T-helper 1 cell treated with Interleukin-12 subunit alpha and Interleukin-12 subunit beta and Interleukin-4 antibody, amounts not matched to agents 30 μg/mL and 1 μg/mL, for 36 hours (primary cell): ENCODE measurements at regions not wholly inside any gene's neighbourhood (a gene's known extent, or its start where the extent isn't known, plus 50 kb on each side); places are given as distances from the start of the nearest gene placed in this dataset.

Experiments used
- H3K27ac Mint-ChIP-seq: one replicate; pipeline ENCODE4 v1.8.0; 2021; ENCODE audit warnings: mild to moderate bottlenecking, mixed read lengths
- H3K27me3 Mint-ChIP-seq: one replicate; pipeline ENCODE4 v1.8.0; 2021; ENCODE audit warnings: low read depth, mixed read lengths
- H3K36me3 Mint-ChIP-seq: one replicate; pipeline ENCODE4 v1.8.0; 2021; ENCODE audit warnings: low read depth, mixed read lengths
- H3K4me1 Mint-ChIP-seq: one replicate; pipeline ENCODE4 v1.8.0; 2021; ENCODE audit warnings: low read depth, mixed read lengths
- H3K4me3 Mint-ChIP-seq: one replicate; pipeline ENCODE4 v1.8.0; 2021; ENCODE audit warnings: mild to moderate bottlenecking, moderate library complexity, mixed read lengths
- H3K9me3 Mint-ChIP-seq: one replicate; pipeline ENCODE4 v1.8.0; 2021; ENCODE audit warnings: mixed read lengths

DNA sequence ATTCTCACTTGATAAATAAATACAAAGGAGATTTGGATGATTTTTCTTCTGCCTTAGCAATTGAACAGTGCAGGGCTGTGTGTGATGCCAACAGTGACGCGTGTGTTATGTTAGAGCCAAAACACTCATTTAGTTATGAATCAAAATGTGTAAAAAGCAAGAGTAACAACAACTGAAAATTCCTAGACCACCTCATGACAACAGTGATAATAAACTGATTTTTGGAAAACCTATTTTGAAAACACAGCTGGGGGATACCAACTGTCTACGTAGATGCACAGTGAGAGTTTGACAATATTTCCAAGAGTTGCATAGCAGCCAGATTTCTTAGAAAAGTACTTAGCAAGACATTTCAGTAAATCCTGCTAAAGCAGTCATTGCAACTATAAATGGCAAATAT, 323.9 kb downstream of the GALR1 start:
- Mint-ChIP-seq H3K27ac (no peak overlapping the region), H3K4me3 (no peak overlapping the region), H3K27me3 (no peaks in the 10 kb centered on the region), H3K36me3 (no peaks in the 10 kb centered on the region), H3K9me3 (no peaks in the 10 kb centered on the region), H3K4me1 (no peaks in the 10 kb centered on the region)

DNA sequence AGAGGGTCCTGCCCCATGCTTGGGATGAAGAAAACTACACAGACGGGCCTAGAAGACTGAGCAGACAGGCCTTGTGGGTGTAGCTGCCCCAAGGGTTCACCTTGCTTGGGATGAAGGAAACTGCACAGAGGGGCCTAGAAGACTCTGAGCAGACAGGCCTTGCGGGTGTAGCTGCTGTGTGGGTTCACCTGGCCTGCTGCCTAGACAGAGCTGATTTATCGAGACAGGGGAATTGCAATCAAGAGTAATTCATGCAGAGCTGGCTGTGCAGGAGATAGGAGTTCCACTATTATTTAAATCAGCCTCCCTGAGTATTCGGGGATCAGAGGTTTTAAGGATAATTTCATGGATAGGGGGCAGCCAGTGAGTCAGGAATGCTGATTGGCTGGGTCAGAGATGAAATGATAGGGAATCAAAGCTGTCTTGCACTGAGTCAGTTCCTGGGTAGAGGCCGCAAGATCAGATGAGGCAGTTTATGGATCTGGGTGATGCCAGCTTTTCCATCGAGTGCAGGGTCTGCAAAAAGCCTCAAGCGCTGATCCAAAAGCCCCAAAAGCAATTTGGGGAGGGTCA, 341.4 kb downstream of the GALR1 start:
- Mint-ChIP-seq H3K36me3 (no peaks in the 10 kb centered on the region), H3K27me3 (no peaks in the 10 kb centered on the region), H3K4me3 (no peak overlapping the region), H3K27ac (no peak overlapping the region), H3K9me3 (no peaks in the 10 kb centered on the region), H3K4me1 (no peaks in the 10 kb centered on the region)

DNA sequence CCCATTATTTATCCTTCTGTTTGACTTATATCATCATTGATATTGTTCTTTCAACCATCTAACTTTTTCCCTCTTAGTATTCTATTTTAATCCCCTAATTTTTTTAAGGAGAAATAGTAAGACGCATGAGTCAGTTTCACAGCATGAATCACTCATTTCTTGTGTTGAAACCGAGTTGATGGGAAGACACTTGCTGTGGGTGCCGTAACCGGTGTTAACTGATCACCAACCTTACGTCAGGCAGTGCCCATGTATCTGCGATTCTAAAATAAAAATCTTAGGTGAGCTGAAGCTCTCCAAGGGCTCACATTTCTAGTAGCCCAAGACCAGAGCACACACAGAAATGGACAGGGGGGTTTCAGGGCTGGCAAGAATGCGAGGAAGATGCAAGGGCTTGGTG, 348.1 kb downstream of the GALR1 start:
- no peaks in the 10 kb centered on the region for H3K36me3 Mint-ChIP-seq
- H3K4me3 Mint-ChIP-seq, result no peak overlapping the region
- no peaks in the 10 kb centered on the region for H3K9me3 Mint-ChIP-seq
- H3K4me1 Mint-ChIP-seq, result no peaks in the 10 kb centered on the region
- no peak overlapping the region for H3K27ac Mint-ChIP-seq
- no peaks in the 10 kb centered on the region for H3K27me3 Mint-ChIP-seq

DNA sequence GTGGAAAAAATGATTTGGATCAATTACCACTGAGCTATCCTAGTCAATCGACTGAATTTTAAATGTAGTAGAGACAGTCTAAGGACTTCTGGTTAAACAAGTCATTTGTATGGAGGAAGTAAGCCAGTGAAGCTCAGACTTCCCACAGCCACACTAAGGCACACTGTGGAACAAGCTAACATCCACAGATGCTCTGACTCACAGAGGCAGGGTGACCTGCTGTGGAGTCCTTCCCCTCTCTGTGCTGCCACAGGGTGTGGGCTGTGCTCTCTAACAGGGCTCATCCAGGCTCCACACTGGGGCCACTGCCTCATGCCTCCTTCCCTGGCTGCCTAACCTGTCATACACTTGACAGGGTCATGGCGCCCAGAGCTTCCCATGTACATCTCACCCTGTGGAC, 351.0 kb downstream of the GALR1 start:
- Mint-ChIP-seq H3K27me3 (no peaks in the 10 kb centered on the region), H3K27ac (no peak overlapping the region), H3K4me3 (no peak overlapping the region)

DNA sequence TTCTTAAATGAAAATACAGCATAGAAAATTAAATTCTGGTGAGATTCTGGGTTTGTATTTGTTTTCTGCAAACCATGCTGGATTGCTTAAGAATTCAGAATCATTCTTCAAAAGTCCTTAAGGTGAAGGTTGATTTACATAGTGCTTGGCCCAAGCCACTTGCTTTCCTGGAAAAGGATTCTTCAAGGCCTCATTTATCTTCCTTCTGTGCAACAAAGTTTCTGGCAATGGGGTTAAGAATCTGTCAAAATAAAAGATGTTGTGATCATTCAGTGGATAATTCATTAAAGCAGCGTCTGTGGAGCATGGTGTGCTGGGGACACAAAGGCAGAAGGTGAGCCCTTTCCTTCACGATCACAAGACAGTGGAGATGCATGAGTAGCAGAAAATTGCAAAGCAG, 351.9 kb downstream of the GALR1 start:
- H3K4me3 Mint-ChIP-seq, result no peak overlapping the region
- H3K27me3 Mint-ChIP-seq, result no peaks in the 10 kb centered on the region
- H3K36me3 Mint-ChIP-seq, result no peaks in the 10 kb centered on the region
- H3K27ac Mint-ChIP-seq, result no peak overlapping the region
- H3K4me1 Mint-ChIP-seq, result no peaks in the 10 kb centered on the region
- H3K9me3 Mint-ChIP-seq, result no peaks in the 10 kb centered on the region

More for the DNA sequence above, 351.0 kb downstream of the GALR1 start:
- H3K9me3 Mint-ChIP-seq, result no peaks in the 10 kb centered on the region
- H3K4me1 Mint-ChIP-seq, result no peaks in the 10 kb centered on the region
- no peaks in the 10 kb centered on the region for H3K36me3 Mint-ChIP-seq

DNA sequence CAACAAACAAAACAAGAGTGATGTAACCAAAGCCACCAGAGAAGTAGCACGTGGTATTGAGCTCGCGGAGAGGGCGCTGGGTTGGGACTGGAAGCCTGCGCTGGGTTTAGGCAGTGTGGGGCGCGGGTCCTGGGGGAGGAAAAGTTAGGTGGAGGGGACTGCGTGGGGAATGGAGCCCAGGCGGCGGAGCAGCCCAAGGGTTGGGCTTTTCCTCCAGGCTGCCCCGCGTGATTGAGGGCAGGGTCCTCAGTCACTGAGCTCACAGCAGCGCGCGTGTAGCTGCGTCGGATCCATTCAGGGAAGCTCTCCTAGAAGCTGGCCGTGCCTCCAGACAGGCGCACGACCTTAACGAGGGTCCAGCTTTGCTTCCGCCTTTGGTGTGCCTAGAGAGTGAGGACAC, 357.4 kb downstream of the GALR1 start:
- Mint-ChIP-seq H3K36me3 (no peaks in the 10 kb centered on the region), H3K27me3 (no peaks in the 10 kb centered on the region), H3K27ac (no peak overlapping the region), H3K4me1 (no peaks in the 10 kb centered on the region), H3K4me3 (no peak overlapping the region), H3K9me3 (no peaks in the 10 kb centered on the region)

DNA sequence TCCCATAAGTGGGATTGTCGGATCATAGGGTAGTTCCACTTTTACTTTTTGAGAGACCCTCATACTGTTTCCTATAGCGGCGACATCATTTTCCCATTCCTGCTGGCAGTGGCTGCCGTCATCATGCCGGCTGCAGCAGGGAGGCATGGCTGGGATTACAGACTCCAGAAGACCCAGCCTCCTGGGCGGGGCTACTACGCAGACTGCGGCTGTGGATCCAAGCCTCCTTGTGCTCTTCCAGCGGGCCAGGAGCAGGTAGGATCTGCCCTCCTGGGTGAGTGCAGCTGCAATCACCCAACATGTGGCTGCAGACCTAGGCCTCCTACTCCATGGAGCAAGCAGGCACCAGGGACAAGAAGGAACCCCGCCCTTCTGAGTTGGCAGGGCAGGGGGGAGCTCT, 359.2 kb downstream of the GALR1 start:
- Mint-ChIP-seq H3K4me3 (no peak overlapping the region), H3K36me3 (no peaks in the 10 kb centered on the region), H3K27ac (no peak overlapping the region), H3K27me3 (no peaks in the 10 kb centered on the region), H3K9me3 (no peaks in the 10 kb centered on the region), H3K4me1 (no peaks in the 10 kb centered on the region)

DNA sequence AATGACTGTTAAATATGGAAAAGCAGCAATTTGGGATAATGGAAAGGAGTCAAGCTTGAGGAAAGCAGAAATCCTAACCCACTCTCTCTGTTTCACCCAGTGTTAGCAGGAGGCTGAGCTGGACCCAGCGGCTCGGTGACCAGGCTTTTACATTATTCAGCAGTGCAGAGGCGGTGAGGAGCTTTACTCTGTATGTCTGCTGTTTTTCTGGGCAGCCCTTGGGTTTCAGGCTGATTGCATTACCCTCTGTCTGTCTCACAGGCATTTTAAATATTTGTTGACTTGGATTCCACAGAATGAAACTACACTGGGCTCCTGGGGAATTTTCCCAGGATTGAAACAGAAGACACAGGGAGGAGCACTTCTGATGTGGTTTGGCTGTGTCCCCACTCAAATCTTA, 368.0 kb downstream of the GALR1 start:
- no peaks in the 10 kb centered on the region for H3K36me3 Mint-ChIP-seq
- H3K4me3 Mint-ChIP-seq, result no peak overlapping the region
- no peaks in the 10 kb centered on the region for H3K27me3 Mint-ChIP-seq
- no peaks in the 10 kb centered on the region for H3K9me3 Mint-ChIP-seq
- peaks cover 6% of the 10 kb centered on the region for H3K4me1 Mint-ChIP-seq
- no peak overlapping the region for H3K27ac Mint-ChIP-seq

DNA sequence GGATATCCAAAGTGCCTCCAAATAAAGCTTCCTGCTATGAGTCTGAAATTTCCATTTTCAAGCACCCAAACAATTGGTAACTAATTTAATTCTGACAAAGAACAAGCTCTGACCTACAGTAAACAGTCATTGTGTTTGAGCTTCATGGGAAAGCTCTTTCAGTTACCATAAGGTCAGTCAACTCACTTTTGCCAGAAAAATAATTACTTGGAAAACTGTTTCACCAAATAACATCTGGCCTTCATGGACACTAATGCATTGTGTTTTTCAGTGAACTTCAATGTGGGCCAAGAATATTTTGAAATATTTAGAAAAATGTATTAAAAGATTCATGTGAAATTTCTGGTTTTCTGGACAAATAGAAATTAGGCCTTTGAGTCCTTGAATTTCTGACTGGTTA, 369.9 kb downstream of the GALR1 start:
- no peak overlapping the region for H3K27ac Mint-ChIP-seq
- H3K27me3 Mint-ChIP-seq, result no peaks in the 10 kb centered on the region
- H3K36me3 Mint-ChIP-seq, result no peaks in the 10 kb centered on the region
- H3K4me1 Mint-ChIP-seq, result peaks cover 6% of the 10 kb centered on the region
- no peak overlapping the region for H3K4me3 Mint-ChIP-seq
- no peaks in the 10 kb centered on the region for H3K9me3 Mint-ChIP-seq

DNA sequence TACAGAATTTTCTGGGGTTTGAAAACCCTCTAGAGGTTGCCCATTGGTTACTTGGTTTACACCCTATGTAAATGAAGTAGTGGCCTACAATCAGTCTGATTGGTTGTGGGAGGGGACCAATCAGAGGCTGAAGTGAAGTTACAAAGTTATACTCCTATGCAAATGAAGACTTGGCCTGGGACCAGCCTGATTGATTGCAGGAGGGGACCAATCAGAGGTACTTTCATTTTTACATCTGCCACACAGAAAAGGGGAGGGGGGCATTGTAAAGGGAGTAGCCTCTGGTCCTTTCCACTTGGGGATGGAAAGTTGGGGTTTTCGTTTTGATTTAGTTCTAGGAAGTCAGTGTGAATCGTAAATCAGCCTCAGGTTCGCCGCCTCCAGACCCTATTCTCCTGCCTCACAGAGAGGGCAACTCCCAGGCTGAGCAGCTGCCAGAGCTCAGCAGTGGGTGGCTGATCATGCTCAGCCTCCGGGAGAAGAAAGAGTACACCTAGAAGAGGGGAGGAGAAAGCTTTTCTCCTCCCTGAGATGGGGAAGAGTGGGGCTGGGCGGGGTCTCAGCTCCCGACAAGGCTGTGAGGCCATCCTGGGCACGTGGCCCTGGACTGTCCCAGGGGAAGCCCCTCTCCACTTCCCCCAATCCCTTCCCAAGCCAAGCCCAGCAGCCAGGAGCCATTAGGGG, 372.5 kb downstream of the GALR1 start:
- no peaks in the 10 kb centered on the region for H3K27me3 Mint-ChIP-seq
- no peak overlapping the region for H3K4me3 Mint-ChIP-seq
- H3K27ac Mint-ChIP-seq, result no peak overlapping the region
- peaks cover 6% of the 10 kb centered on the region for H3K4me1 Mint-ChIP-seq
- no peaks in the 10 kb centered on the region for H3K36me3 Mint-ChIP-seq
- H3K9me3 Mint-ChIP-seq, result no peaks in the 10 kb centered on the region

DNA sequence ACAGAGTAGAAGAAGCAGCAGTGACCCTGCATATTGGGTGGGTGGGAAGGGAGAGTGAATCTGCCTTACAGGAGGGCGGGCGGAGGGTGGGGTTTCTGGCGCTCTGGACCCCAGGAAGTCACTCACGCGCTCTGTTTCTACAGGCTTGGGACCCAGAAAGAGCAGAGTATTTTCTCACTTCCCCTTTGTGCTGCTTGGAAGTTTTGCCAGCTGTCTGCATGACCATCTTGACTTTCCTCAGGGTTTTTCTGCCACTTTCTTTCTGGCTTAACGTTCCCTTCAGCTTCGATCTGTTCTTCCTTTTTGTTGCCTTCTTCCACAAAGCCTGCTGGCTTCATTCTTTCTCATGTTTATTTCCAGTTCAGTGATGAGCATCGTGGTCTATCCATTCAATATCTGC, 383.1 kb downstream of the GALR1 start:
- Mint-ChIP-seq H3K27me3 (peaks cover 1% of the 10 kb centered on the region), H3K4me3 (no peak overlapping the region), H3K9me3 (no peaks in the 10 kb centered on the region)

DNA sequence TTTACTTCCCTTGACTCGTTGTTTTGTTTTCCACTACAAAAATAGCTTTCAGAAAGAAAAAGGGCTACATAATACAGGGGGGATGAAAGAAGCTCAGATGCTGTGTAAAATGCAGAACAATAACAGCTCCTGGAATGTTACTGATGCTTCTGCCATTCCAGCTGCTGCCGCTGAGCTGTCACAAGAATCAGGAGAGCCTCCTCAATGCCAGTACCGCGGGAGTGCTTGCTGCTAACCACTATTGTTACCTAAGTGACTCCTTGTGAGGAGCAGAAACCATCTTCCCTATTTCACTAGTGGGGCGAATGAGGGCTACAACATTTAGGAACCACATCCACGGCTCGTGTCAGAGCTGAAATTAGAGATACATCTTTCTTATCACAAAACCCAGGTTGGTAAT, 384.8 kb downstream of the GALR1 start:
- H3K27me3 Mint-ChIP-seq, result peaks cover 11% of the 10 kb centered on the region

More for the DNA sequence above, 383.1 kb downstream of the GALR1 start:
- Mint-ChIP-seq H3K4me1 (no peaks in the 10 kb centered on the region), H3K36me3 (no peaks in the 10 kb centered on the region), H3K27ac (no peak overlapping the region)

DNA sequence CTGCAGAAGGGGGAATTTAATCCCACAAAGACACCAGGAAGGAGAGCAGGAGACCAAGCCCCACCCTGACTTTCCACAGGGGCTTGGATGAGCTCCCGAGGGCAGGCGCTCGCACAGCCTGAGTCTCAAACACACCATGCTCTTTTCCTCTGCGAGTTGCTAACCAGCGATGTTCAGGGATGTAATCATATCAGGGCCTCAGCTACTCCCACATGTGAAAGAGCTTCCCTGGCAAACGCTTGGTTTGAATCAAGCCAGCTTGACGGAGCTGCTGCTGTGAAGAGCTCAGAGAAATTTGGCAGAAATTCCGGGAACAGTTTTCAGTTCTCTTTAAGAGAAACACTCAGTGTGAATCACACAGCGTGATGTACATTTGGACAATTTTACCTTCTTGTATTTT, 385.8 kb downstream of the GALR1 start:
- Mint-ChIP-seq H3K27me3 (peaks cover 19% of the 10 kb centered on the region), H3K4me1 (no peaks in the 10 kb centered on the region), H3K9me3 (no peaks in the 10 kb centered on the region), H3K4me3 (no peak overlapping the region), H3K36me3 (no peaks in the 10 kb centered on the region), H3K27ac (no peak overlapping the region)

More for the DNA sequence above, 384.8 kb downstream of the GALR1 start:
- H3K27ac Mint-ChIP-seq, result no peak overlapping the region
- no peaks in the 10 kb centered on the region for H3K4me1 Mint-ChIP-seq
- no peak overlapping the region for H3K4me3 Mint-ChIP-seq
- H3K36me3 Mint-ChIP-seq, result no peaks in the 10 kb centered on the region
- no peaks in the 10 kb centered on the region for H3K9me3 Mint-ChIP-seq

DNA sequence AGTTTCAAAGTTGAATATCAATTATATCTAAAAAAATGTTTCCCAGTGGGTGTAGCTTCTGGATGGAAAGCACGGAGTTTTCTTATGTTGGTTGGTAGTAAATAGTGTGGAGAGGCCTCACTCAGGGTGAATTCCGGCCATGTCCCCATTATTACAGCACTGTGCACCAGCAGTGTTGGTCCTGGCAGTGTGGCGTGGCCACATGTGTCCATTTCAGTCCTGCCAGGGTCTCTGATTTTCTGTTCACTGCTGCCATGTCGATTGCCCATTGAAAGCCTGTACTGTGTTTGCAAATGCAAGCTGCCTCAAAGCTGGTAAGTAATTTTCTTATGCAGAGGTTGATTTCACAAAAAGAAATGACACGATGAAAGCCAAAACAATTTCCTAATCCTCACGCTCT, 386.2 kb downstream of the GALR1 start:
- Mint-ChIP-seq H3K36me3 (no peaks in the 10 kb centered on the region), H3K27me3 (peaks cover 22% of the 10 kb centered on the region), H3K27ac (no peak overlapping the region), H3K9me3 (no peaks in the 10 kb centered on the region), H3K4me3 (no peak overlapping the region), H3K4me1 (no peaks in the 10 kb centered on the region)

DNA sequence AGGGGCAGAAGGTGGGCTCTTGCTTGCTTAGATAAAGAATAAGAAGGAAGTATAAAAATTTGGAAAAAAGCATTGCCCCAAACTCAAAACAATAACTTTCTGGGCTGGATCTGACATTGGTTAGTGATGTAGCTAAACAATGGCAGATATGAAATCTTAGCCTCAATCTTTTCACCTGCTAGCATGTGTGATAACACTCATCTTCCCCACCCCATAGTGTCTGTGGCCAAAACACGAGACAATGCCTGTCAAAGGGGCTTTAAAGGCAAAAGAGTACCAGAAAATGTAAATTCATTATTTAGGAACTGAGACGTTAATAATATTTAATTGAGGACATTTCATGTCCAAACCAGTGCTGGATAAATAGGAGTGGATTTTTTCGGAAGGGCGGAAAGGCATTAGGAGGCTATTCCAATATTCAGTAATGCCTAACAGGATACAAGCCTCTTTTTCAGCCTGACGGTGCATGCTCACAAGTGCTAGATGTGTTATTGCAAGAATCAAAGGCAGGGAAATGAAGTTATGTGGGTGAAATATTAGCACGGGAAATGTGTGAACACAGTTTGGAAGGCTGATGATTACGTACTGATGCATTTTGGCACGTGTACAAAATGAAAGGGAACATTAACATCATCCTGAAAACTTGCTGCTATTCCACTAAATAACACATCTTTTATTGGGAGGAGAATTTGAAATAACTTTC, 395.7 kb downstream of the GALR1 start:
- H3K4me1 Mint-ChIP-seq, result no peaks in the 10 kb centered on the region
- H3K27ac Mint-ChIP-seq, result no peak overlapping the region
- no peaks in the 10 kb centered on the region for H3K36me3 Mint-ChIP-seq
- H3K4me3 Mint-ChIP-seq, result no peak overlapping the region
- no peaks in the 10 kb centered on the region for H3K9me3 Mint-ChIP-seq
- H3K27me3 Mint-ChIP-seq, result peaks cover 24% of the 10 kb centered on the region
